ENCODE measurements at regions not wholly inside any gene's neighbourhood (a gene's known extent, or its start where the extent isn't known, plus 50 kb on each side); places are given as distances from the start of the nearest gene placed in this dataset.
"Not testable (repeated sequence)": the region's sequence is repeated elsewhere in the genome, so short reads cannot be mapped to it uniquely, and the experiment has no call there.

- no peak for DNase-seq
Observed at GRCh38 chr16:86888231-86889053, 310.1 kb downstream of the FOXL1 start.

- DNase-seq, result not testable (repeated sequence)
Observed at GRCh38 chr16:86889054-86889366, 310.7 kb downstream of the FOXL1 start.

GRCh38 chr16:86889974-86890373 is 311.6 kb downstream of the FOXL1 start:
- no peak for DNase-seq

- no peak for DNase-seq
Observed at GRCh38 chr16:86891121-86891520, 312.8 kb downstream of the FOXL1 start.

- DNase-seq, result no peak
Observed at GRCh38 chr16:86891631-86892030, 313.3 kb downstream of the FOXL1 start.

- no peak for DNase-seq
Observed at GRCh38 chr16:86892509-86892908, 314.2 kb downstream of the FOXL1 start.

- no peak for DNase-seq
Observed at GRCh38 chr16:86893506-86893905, 315.2 kb downstream of the FOXL1 start.

GRCh38 chr16:86894029-86894567 is 315.7 kb downstream of the FOXL1 start:
- DNase-seq, result no peak

GRCh38 chr16:86894925-86895324 is 316.6 kb downstream of the FOXL1 start:
- DNase-seq, result no peak

- DNase-seq, result no peak
Observed at GRCh38 chr16:86895606-86896005, 317.3 kb downstream of the FOXL1 start.

- no peak for DNase-seq
Observed at GRCh38 chr16:86896976-86897375, 318.6 kb downstream of the FOXL1 start.

- DNase-seq, result no peak
Observed at GRCh38 chr16:86897486-86897885, 319.1 kb downstream of the FOXL1 start.

GRCh38 chr16:86898386-86898785 is 320.0 kb downstream of the FOXL1 start:
- no peak for DNase-seq

GRCh38 chr16:86899151-86899550 is 320.8 kb downstream of the FOXL1 start:
- no peak for DNase-seq

- no peak for DNase-seq
Observed at GRCh38 chr16:86899757-86900156, 321.4 kb downstream of the FOXL1 start.

- DNase-seq, result no peak
Observed at GRCh38 chr16:86901483-86901882, 323.1 kb downstream of the FOXL1 start.

GRCh38 chr16:86902656-86903001 is 324.3 kb downstream of the FOXL1 start:
- DNase-seq, result no peak

- no peak for DNase-seq
Observed at GRCh38 chr16:86903068-86903467, 324.7 kb downstream of the FOXL1 start.

GRCh38 chr16:86905302-86905701 is 327.0 kb downstream of the FOXL1 start:
- DNase-seq, result no peak

- no peak for DNase-seq
Observed at GRCh38 chr16:86906623-86907022, 328.3 kb downstream of the FOXL1 start.

- no peak for DNase-seq
Observed at GRCh38 chr16:86909359-86910160, 331.2 kb downstream of the FOXL1 start.

- peak; percentile 86 for DNase-seq
Observed at GRCh38 chr16:86910161-86910769, 331.9 kb downstream of the FOXL1 start.

GRCh38 chr16:86911437-86911958 is 333.1 kb downstream of the FOXL1 start:
- peak; percentile 91 for DNase-seq

Measured in renal pelvis (tissue), 1 donor.